GM19238 (cell line): ENCODE measurements at regions not wholly inside any gene's neighbourhood (a gene's known extent, or its start where the extent isn't known, plus 50 kb on each side); places are given as distances from the start of the nearest gene placed in this dataset.
"Not testable (repeated sequence)": the region's sequence is repeated elsewhere in the genome, so short reads cannot be mapped to it uniquely, and the experiment has no call there.

Experiments used
- DNase-seq: peaks from one replicate; pipeline ENCODE4 v3.0.0; 2011; ENCODE audit warnings: low spot score; ENCODE audit not compliant: insufficient read length

DNA sequence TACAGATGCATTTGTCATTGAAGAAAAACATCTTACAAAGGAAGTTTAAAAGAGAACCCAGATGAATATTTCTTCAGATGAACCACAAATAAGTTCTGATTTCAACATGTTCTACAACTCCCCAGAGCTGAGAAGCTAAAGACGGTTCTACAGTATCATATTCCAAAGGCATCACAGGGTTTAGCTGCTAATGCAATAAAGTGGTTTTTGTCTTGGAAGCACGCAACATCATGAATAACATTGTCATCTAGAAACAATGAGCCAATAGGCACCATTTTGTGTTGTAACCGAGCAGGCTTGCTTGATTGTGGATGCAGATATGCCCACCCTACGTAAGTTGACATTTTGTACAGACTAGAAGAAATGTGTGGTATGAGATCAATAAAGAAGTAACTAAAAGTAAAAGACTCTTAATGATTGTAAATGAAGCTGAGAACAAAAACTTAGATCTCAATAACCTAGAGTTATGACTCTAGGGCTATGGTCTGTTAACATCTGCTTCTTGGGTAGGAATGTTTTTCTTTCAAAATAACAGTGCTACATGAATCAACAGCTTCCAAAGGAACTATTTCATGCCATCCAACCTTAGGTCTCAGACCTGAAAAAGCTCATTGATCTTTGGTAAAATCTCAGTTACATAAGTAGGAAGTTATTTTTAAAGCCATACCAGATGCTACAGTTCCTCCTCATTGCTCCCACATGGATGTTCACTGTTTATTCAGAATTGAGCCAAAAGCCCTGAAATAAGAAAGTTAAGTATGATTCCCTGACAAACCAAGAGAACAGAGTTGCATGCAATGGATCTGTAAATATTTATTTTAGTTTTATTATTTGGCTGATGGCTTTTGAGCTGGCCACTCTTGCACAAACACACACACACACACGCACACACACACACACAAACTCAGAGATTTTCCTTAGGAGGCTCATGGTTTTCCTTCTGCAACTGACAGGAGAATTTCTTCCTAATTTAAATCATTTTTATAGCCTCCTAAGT is 118.7 kb upstream of the SLCO6A1 start:
- no peak for DNase-seq

DNA sequence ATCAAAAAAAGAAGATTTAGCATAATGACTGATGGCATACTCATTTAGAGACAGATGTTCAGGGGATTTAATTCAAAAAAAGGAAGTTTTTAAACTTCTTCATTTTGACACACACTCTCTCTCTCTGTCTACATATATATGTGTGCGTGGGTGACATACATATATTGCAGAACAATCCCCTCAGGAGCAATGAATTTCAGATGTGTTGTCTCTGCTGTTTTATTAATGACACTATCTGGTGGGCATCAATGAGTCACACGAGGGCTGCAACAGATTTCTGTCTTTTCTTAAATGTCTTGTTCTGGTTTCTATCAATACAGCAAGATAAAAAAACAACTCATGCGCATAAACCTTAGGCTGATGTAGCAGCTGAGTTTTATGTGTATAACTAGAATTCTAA is 123.5 kb upstream of the SLCO6A1 start:
- no peak for DNase-seq

DNA sequence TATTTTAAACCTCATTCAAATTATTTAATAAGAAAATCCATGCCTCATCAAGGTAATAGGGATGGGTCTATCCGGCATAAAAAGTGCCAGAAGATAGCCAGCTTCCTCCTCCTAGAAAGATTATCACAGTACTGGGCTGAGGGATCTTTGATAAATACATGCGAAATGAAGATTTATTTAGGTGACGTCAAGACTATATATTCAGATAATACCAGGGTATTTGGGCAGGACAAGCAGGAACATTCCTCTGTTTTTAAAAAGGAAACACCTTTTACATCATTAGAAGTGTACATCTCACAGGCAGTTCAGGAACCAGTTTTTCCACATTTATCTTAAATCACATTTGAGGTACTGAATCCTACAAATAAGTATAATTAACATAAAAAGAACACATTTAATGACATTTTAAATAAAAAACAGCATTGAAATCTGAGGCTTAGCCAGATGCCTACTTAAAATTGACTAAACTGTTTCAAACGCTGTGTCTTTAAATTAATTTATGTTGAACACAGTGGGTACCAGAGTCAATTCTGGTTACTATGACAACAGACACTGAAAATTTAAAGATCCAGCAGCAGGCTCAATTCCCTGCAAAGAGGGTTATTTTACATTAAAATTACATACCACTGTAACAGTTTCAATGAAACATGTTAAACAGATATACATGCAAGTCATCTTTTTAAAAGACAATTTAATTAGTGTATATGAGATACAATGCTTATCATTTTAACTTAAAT is 124.7 kb upstream of the SLCO6A1 start:
- no peak for DNase-seq

DNA sequence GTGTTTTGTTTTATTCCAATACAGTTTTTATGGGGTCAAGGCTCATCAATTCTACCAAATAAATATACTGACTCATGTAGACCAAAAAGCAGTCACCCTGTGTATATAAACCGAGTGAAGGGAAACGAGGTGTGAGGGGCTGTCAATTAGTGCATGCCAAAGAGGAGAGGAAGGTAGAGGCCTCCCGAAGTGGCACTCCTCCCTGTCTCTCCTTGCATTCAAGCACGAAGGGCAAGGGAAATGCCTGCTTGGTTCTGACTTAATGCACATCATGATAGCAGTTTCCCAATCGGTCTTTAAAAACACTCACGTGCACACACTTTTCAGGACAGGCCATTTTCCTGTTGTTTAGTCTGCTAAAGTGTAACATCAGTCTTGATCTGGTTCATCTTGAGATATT is 125.6 kb upstream of the SLCO6A1 start:
- DNase-seq, result no peak

DNA sequence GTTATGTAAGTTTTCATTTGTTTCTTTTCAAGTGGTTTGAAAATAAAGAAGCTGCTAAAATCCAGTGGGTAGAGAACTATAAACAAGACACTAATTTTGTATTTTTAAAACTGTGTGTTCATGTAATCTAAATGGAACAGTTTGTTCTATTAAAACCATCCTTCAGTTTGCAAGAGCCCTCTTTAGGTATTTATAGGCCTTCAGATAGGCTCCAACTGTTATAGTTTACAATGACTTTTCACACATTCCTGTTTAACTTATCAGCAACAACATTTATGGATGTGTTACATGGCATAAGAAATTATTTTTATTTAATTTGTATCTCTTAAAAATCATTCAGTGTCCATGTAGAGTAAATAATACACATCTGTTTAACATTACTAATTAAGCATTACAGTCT is 126.7 kb upstream of the SLCO6A1 start:
- DNase-seq, result no peak

DNA sequence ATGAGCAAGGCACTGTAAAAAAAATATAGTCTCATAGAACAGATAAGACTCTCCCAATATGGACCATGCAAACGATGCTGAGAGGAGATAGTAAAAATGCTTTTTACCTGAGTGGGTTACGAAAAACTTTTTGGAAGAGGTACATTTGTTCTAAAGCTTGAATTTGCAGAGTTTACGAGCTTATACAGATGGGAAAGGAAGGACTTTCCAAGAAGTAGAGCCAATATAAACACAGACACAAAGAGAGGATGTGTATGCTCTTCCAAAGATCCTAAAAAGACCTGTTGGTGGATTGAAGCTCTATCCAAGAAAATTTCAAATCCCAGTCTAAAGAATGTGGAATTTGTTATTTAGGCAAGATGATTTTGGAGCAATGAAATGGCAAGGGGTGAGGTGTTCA is 127.1 kb upstream of the SLCO6A1 start:
- no peak for DNase-seq

DNA sequence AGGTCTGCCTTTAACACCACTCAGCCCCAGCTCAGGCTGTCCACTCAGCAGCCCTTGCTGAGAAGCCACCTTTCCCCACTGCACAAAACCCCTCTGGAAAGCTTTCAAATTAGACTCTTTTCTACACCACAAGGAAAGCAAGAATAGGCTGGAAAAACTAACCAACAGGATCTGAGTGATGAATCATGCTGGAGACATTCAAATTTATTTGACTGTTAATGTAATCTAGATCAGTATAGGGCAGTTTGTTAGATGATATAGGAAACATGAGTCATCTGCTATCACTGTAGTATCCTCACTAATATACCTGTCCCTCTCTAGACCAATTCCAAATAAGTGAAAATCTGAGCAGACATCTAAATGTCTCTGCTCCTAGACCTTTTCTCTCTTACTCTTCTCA is 127.8 kb upstream of the PAM start:
- no peak for DNase-seq

DNA sequence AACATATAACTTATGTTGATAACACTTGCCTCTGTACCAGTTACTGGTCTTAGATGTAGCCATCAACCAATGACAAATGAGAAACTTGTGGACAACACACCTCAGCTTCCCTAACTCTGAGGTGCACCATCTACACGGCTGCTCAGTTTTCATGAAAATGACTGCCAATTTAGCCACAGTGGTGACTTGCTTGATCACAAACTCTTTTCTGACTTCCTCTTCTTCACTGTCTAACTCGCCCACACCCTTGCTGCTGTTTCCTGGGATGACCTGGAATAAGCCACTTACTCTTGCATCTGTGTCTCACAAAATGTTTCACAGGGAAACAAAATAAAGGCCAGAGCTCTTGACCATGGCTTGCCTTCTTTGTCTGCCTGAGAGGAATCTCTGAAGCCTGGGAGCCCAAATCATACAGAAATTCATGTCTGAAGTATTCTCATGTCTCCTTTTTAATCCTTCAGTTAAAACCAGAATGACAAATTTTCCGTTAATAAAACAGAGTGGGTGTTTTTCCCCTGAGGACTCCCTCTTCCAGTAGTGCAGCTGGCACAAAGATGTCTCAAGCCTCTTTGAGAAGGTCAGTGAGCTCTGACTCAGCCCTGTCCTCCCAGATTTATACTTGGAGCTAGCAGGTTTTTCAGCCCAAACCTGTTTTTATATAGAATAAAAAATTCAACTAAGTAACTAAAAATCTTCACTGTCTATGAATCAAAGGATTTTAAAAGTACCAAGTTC is 126.5 kb upstream of the PAM start:
- no peak for DNase-seq

DNA sequence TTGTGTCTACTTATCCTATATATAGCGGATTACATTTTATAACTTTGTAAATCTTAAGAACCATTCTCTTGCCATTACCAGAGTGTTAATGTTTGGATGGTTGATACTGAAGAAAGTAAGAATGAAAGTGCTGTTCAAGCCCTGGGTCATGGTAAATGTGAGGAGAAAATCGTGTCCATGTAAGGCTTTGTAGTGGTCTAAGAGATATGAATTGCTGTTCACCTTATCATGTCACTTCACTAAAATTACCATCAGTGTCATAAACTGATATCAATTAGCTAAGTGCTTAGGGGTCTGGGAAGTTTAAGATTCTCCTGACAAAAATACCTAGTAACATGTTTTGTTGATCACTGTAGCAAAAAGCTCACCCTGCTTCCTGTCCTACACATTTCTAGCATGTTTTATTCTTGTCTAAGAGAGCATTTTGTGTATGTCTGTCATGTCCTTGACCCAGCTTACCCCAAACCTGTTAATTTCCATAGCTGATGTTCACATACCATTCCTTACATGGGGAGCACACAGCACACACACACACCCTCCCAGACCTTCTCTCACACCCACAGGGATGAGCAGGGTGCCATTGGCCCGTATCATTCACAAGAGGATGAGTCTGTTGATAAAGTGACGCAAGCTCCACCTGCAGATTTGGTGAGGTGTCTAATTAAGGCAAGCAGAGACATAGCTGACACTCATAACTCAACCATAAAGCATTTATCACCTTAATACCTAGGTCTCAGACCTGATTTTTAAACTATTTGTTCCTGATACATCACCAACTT is 125.1 kb upstream of the PAM start:
- DNase-seq, result no peak

DNA sequence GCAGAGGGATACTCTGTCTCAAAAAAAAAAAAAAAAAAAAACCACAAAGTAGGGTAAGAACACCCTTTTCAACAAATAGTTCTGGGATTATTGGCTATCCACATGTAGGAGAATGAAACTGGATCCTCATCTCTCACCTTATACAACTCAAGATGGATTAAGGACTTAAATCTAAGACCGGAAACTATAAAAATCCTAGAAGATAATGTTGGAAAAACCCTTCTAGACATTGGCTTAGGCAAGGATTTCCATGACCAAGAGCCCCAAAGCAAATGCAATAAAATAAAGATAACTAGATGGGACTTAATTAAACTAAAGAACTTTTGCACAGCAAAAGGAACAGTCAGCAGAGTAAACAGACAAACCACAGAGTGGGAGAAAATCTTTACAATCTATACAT is 119.7 kb upstream of the PAM start:
- DNase-seq, result not testable (repeated sequence)

DNA sequence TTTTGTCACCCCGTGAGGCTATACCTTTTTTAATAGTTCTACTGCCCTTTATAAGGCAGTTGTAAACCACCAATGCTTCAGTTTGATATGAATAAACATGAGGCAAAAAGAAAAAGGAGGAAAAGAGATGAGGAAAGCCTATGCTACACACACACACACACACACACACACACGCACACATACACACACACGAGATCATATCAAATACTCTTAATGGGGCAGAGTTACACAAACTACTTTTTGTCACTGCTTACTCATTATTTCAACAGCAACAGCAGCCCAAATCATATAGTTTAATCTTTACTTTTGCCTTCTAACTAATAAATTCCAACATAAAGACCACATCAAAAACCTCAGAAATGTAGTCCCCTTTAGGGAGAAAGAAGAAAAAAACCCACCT is 116.8 kb upstream of the PAM start:
- DNase-seq, result no peak

DNA sequence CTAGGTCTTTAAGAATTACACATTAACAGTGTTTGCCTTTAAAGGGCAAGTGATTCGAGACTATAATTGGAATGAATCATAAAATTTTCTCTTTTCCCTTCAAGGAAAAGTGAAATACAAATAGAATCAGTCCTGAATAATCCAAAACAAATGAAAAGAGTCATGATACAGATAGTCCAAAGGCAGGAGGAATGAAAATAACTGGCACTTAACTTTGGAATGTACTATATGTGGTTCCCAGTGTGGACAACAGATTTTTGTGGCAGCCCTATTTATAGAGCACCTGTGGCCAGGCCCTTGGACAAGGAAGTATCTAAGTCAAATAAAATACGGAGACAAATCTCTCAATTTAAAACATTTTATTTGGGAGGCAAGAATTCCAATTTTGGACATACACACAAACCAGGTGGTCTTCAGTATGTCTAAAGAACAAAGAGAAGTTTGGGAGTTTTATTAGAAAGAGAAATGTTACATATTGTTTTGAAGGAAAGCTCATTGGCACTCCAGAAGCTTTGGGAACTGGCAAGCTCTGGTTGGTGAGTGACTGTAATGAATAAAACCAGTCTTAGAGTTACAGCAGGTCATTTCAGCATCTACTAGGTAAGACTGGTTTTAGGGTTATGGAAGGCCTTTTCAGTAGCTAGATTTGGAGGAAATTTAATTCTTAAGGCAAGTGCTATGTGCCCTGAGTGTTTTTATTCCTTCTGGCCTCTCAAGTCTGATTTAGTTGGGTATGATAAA is 116.0 kb upstream of the PAM start:
- no peak for DNase-seq

DNA sequence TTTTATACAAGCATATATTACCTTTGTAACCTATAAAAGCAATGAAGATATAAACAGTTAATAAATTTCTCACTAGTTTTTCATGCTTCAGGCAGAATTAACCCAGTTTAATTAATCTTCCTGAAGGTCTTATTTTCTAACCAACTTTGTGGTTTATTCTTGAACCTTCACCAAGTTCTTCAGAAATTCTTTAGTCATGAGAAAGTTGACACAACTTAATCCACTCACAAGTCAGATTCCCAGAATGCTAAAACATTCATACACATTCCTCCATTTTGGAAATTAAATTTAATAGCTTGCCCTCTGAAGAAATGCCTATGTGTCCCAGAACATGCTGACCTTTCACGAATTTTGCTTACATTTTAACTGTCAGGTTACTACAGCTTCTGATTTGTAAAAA is 105.4 kb upstream of the PAM start:
- no peak for DNase-seq

DNA sequence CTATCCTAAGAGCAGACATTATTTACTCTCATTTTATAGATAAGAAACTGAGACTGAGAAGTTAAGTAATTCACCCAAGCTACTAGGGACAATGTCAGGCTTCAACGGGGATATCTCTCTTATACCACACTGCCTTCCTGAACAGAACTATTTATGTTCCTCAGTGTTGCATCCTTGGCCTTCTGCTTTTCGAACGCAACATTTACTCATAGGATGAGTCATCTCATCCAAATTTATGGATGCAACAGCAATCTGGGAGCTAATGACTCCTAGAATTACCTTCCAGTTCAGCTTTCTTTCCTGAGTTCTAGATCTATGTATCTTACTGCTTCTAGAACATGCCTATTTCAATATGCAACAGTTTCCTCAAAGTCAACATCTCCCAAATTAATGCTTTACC is 103.6 kb upstream of the PAM start:
- no peak for DNase-seq

DNA sequence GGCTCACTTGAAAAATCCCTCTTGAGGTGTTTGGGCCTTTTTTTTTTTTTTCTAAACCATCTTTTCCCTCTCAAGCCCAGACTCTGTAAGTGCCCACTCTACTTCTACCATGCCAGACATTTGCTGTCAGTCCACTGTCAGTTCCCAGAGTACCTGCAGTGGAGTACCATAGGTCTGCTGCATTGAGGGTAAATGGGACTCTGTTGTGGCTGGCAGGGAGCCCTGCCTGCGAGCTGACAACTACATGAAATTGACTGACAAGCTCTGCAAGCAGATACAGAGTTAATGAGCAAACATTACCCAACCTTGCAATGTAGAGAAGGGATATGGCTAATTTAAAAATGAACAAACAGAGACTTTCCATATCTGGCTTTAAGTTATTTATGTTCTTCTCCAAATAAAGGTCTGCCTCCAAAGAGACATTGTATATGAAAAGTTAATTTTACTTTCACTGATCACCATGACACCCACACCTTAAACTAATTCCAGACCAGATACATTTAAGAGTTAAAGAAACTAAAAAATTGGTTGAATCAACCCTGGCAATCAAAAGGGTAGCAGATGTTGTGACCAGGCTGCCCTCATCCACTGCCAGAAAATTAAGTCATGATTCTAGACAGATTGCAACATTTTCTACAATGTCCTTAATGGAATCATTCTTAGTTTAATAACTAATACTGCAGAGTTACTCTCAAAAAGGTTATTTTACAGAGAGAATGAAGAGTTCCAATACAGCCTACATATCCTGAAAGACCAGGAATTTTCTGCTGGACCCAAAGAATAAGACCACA is 100.4 kb upstream of the PAM start:
- DNase-seq, result no peak

DNA sequence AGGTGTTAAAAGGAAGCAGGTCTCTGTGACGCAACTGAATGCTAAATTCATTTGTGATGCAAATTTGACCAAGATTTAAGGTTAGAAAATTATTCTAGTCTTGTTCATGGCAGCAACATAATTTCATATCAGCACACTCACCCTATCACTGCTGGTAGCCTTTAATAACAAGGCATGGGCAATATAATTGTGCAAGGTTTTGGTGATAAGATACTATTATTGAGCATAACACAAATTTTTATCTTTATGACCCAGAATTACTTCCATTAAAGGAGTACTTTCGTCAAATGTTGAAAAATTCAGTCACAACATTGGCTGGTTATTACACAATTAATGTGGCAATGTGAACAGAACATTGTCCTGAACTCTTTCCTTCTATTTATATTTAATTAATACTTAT is 96.0 kb upstream of the PAM start:
- no peak for DNase-seq

DNA sequence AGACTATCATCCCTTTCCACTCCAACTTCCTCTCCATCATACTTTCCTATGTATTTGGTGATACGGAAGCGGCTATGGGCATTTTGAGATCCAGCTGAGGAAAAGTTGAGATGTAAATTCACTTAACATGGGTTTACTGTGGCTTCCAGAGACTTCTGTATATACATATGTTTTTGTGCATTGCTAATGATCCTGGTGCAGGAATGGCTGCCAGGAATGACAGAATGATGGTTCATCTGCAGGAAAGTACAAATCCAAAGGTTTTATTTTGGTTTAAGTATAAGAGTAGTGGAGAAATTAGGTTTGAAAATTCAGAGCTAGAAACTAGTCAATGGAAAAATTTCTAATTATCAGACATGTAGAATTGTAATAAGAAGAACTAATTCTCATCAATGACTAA is 95.0 kb upstream of the PAM start:
- no peak for DNase-seq

DNA sequence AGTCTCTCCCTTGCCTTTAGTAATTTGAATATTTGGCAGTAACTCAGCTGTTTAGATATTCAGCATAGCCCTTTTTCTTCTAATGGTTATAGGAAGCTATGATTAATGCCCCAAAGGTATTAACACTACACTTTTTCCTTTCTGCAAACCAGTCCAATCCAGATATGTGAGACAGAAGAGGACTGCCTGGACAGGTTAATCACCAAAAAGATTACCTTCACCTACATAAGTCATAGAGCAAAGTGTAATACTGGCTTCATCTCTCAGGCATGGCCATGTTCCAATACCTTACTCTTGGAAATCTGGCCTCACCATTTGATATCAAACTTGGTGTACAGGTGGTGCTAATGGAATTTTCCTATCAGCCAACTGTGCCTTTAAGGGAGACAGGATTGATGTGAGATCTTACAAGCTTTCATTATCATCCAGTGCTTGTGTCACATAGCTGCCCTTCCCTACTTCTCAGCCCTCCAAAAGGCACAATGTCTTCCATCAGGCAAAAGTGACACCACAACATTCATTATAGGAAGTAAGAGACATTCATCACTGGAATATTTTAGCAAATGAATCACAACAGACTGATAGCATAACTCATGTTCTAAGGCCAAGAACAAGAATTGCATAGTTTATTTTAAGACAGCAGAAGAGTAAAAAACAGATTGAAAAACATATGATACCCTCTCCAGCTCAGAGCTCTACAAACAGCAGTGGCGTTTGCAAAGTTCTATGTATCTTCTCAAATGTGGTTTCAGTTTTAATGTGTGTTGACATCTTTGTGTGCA is 91.2 kb upstream of the PAM start:
- no peak for DNase-seq
